ENCODE measurements at regions not wholly inside any gene's neighbourhood (a gene's known extent, or its start where the extent isn't known, plus 50 kb on each side); places are given as distances from the start of the nearest gene placed in this dataset.
"Not testable (repeated sequence)": the region's sequence is repeated elsewhere in the genome, so short reads cannot be mapped to it uniquely, and the experiment has no call there.

GRCh38 chr13:38090913-38091312 lies 221.3 kb upstream of the TRPC4 start:
- H3K9me3 ChIP-seq = peaks cover 0 to 3% of the 10 kb centered on the region in 2 donors
- no peaks in the 10 kb centered on the region for H3K27me3 ChIP-seq
- DNase-seq = no peak
- H3K4me1 ChIP-seq = no peaks in the 10 kb centered on the region
- H3K27ac ChIP-seq = no peak overlapping the region
- H3K36me3 ChIP-seq = no peaks in the 10 kb centered on the region
- TF ChIP-seq CTCF (IDR thresholded peaks at IDR 0.05) (no peak), POLR2A (IDR thresholded peaks at IDR 0.05) (no peak)
- intact Hi-C loops (cut with DNase I; ENCODE audit: low total_unique reads) = no loop called here
- H3K4me3 ChIP-seq = no peak overlapping the region

GRCh38 chr13:38086721-38087120 lies 217.1 kb upstream of the TRPC4 start:
- intact Hi-C loops (cut with DNase I; ENCODE audit: low total_unique reads) = no loop called here
- Histone ChIP-seq H3K27ac (no peak overlapping the region), H3K27me3 (no peaks in the 10 kb centered on the region), H3K4me1 (no peaks in the 10 kb centered on the region), H3K36me3 (no peaks in the 10 kb centered on the region), H3K4me3 (no peak overlapping the region), H3K9me3 (peaks cover 0 to 5% of the 10 kb centered on the region in 2 donors)
- TF ChIP-seq POLR2A (IDR thresholded peaks at IDR 0.05) = no peak
- no peak for TF ChIP-seq CTCF (IDR thresholded peaks at IDR 0.05)
- DNase-seq = no peak

- intact Hi-C loops (cut with DNase I; ENCODE audit: low total_unique reads) = no loop called here
- Histone ChIP-seq H3K9me3 (peaks cover 0 to 5% of the 10 kb centered on the region in 2 donors), H3K4me3 (no peak overlapping the region), H3K4me1 (no peaks in the 10 kb centered on the region), H3K27ac (no peak overlapping the region), H3K27me3 (no peaks in the 10 kb centered on the region), H3K36me3 (no peaks in the 10 kb centered on the region)
- TF ChIP-seq CTCF (IDR thresholded peaks at IDR 0.05) (no peak), POLR2A (IDR thresholded peaks at IDR 0.05) (no peak)
- DNase-seq = no peak
Observed at GRCh38 chr13:38086013-38086412, 216.4 kb upstream of the TRPC4 start.

- intact Hi-C loops (cut with DNase I; ENCODE audit: low total_unique reads) = no loop called here
- Histone ChIP-seq H3K27me3 (no peaks in the 10 kb centered on the region), H3K9me3 (no peaks in the 10 kb centered on the region), H3K27ac (no peak overlapping the region), H3K36me3 (no peaks in the 10 kb centered on the region), H3K4me3 (no peak overlapping the region), H3K4me1 (no peaks in the 10 kb centered on the region)
- no peak for TF ChIP-seq CTCF (IDR thresholded peaks at IDR 0.05)
- TF ChIP-seq POLR2A (IDR thresholded peaks at IDR 0.05) = no peak
- DNase-seq = no peak
Observed at GRCh38 chr13:38073931-38074330, 204.4 kb upstream of the TRPC4 start.

- TF ChIP-seq POLR2A (IDR thresholded peaks at IDR 0.05) = no peak
- TF ChIP-seq CTCF (IDR thresholded peaks at IDR 0.05) = no peak
- intact Hi-C loops (cut with DNase I; ENCODE audit: low total_unique reads) = no loop called here
- no peaks in the 10 kb centered on the region for H3K4me1 ChIP-seq
Observed at GRCh38 chr13:38072696-38073095, 203.1 kb upstream of the TRPC4 start.

GRCh38 chr13:38071340-38071739 lies 201.8 kb upstream of the TRPC4 start:
- H3K4me3 ChIP-seq; intact Hi-C loops (cut with DNase I; ENCODE audit: low total_unique reads); DNase-seq; H3K36me3 ChIP-seq; H3K9me3 ChIP-seq; H3K27ac ChIP-seq; H3K4me1 ChIP-seq; H3K27me3 ChIP-seq: not testable (repeated sequence)

More at GRCh38 chr13:38072696-38073095, 203.1 kb upstream of the TRPC4 start:
- no peaks in the 10 kb centered on the region for H3K27me3 ChIP-seq
- H3K9me3 ChIP-seq = no peaks in the 10 kb centered on the region
- no peak overlapping the region for H3K27ac ChIP-seq
- H3K4me3 ChIP-seq = no peak overlapping the region
- DNase-seq = no peak
- H3K36me3 ChIP-seq = no peaks in the 10 kb centered on the region

Data from uterus (tissue), 3 donors.